ENCODE measurements at regions not wholly inside any gene's neighbourhood (a gene's known extent, or its start where the extent isn't known, plus 50 kb on each side); places are given as distances from the start of the nearest gene placed in this dataset.
"Not testable (repeated sequence)": the region's sequence is repeated elsewhere in the genome, so short reads cannot be mapped to it uniquely, and the experiment has no call there.

GRCh38 chr11:115990004-115990447 is 485.8 kb upstream of the CADM1 start:
- DNase-seq, result no peak

DNA sequence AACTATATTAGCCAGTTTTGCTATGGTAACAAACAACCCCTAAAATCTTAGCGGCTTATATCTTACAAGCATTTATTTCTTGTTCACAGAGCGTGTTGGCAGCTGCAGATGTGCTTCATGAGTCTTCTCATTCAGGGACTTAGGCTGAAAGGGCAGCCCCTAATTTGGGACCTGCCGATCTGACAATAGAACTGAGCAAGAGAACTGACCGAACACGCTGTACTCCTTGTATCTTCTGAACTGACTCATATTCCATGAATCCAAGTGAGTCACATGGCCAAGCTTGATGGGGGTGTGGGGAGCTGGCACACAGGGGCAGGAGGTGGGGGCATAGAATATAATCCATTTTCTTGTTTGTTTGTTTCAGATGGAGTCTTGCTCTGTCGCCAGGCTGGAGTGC is 481.7 kb upstream of the CADM1 start:
- no peak for DNase-seq

DNA sequence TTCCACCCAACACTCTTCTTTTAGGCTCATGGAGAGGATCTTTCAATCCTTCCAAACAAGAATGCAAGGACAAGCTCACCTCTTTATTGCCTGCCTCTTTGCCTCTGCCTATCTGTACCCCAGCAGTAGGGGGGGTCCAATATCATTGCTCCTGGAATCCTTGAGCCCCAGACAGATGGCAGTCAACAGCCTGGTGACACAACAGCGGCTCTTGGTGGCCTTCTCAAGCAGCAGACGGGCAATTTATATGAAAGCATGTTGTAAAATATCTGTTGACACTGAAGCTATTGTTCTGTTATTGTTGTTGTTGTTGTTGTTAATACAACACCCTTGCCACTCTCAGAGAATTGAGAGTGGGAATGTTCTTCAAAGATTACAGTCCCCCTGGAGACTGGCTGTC is 480.0 kb upstream of the CADM1 start:
- DNase-seq, result no peak

DNA sequence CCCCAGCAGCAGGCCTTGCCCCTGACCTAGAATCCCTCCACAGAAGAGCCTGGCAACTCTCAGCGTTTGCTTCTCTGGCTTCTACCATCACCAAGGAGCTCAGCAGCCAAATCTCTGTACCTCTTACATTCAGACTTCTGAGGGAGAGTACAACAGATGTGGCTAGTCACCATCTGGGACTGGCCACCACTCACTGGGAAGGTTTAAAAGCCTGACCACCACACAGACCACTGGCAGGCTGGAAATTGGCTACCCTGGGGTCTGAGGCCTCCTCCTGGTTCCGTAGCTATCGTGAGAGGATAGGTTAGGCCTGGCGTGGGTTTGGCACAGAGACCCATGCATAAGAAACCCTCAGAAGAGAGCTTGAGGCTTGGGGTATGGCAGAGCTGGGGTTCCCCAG is 478.5 kb upstream of the CADM1 start:
- no peak for DNase-seq

DNA sequence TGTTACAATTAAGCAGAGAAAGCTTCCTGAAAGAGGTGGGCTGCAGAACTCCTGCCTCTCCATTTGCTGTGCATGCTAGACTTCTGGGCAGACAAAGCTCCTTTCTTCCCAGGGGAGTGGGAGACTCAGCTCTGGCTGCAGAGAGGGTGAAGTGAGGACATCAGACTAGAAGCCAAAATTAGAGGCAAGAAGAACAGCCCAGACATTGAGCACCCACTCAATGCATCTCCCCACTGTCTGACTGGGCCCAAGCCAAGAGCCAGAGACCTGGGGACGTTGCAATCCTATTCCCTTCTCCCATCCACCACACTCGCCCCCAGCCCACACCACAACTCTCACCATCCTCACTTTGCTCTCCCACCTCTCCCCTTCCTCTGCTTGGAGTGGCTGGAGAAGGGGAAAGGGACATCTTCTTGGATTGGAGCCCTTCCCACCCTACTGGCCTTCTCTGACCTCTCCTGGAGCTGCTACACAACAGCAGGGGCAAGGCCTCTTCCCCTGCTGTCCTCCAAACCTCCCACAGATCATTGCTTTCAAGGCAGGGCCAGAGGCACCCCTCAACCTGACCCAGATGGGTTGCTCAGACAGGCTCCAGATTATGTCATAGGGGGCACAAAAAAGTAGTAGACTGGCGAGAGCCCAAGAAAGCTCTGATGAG is 477.7 kb upstream of the CADM1 start:
- DNase-seq, result no peak

DNA sequence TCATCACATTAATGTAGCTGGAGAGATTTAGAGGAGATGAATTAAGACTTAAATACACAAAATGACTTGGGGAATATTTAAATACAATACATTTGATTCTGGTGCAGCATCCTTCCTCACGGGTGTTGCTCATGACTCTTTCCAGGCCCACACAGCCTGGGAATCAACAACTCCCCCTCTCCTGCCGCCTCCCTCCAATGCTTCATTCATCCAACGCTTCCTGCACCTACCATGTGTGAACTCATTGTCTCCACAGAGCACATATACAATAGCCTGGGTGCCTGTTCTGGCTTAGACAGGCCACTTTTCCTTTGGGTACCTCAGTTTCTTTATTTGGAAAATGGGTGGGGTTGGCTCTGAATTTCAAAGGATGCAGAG is 476.9 kb upstream of the CADM1 start:
- DNase-seq, result no peak

DNA sequence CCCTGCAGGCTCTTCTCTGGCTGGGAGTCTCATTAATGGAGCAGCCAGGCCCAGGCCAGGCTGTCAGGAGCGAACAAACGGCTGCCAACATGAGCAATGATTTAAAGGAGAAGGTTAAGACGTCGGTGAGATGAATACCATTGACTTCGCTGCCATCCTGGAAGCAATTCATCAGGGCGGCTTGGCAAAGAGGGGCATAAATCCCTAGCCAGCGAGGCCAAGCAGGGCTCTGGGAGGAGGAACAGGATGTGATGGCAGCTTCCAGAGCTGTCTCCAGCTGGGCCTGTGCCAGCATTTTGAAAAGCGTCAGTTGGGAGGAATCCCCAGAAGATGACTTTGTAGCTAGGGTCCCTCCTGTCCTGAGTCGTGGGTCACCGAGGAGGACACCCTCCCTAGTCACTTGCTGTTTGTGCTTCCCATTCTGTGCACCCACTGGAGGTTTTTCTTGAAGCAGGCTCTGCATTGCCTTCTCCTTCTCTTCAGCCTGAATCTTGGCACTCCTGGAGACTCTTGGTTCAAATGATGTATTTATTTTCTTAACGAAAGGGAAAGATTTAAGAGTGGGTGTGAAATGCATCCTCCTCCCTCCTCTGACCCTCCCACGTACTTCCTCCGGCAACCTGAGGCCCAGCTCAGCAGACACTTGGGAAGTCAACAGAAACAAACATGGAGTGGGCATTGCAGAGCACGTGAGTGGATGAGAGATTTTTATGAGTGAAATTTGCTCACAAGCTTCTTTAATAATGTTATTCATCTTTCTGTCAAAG is 476.3 kb upstream of the CADM1 start:
- no peak for DNase-seq

- no peak for DNase-seq
Observed at GRCh38 chr11:115974703-115975102, 470.5 kb upstream of the CADM1 start.

DNA sequence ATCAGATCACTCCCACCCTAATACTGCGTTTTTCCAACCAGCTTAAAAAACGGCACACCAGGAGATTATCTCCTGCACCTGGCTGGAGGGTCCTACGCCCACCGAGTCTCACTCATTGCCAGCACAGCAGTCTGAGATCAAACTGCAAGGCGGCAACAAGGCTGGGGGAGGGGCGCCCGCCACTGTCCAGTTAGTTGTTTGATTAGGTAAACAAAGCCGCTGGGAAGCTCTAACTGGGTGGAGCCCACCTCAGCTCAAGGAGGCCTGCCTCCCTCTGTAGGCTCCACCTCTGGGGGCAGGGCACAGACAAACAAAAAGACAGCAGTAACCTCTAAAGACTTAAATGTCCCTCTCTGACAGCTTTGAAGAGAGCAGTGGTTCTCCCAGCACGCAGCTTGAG is 463.0 kb upstream of the CADM1 start:
- not testable (repeated sequence) for DNase-seq

- no peak for DNase-seq
Observed at GRCh38 chr11:115965767-115966504, 461.7 kb upstream of the CADM1 start.

DNA sequence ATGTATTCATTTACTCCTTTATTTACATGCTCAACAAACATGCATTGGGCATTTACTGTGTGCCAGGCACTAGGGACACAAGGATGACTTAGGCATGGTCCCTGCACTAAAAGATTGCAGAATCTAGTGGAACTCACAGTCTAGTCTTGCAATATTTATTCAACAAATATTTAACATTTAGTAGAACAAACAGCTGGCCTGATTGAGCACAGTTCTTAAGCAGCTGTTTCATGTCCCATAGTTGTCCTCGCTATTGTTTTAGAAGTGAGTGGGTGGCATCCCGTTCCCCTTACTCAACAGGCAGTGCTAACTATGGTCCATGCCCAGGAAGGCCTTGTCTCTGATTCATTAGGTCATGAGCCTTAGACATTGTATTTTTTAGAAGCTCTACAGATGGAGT is 459.9 kb upstream of the CADM1 start:
- DNase-seq, result no peak

- DNase-seq, result no peak
Observed at GRCh38 chr11:115963156-115963555, 458.9 kb upstream of the CADM1 start.

- DNase-seq, result no peak
Observed at GRCh38 chr11:115961159-115962003, 457.2 kb upstream of the CADM1 start.

DNA sequence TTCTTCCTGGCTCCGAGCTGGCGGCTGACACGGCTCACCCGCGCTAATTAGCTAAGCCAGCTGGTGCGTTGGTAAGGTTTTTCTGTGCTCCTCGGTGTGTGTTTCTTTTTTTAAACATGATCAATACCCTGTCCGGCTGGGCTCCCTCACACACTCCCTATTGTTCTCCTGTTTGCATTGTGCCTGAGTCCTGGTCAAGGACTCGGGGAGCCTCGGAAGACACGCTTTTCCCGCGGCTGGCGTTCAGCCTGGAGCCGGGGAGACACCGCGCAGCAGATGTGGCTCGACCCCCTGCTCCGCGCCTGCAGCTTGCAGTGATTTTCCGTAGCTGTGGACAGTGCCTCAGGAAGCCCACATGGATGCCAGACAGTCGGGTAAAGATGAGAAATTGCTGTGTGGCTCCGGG is 454.9 kb upstream of the CADM1 start:
- no peak for DNase-seq

DNA sequence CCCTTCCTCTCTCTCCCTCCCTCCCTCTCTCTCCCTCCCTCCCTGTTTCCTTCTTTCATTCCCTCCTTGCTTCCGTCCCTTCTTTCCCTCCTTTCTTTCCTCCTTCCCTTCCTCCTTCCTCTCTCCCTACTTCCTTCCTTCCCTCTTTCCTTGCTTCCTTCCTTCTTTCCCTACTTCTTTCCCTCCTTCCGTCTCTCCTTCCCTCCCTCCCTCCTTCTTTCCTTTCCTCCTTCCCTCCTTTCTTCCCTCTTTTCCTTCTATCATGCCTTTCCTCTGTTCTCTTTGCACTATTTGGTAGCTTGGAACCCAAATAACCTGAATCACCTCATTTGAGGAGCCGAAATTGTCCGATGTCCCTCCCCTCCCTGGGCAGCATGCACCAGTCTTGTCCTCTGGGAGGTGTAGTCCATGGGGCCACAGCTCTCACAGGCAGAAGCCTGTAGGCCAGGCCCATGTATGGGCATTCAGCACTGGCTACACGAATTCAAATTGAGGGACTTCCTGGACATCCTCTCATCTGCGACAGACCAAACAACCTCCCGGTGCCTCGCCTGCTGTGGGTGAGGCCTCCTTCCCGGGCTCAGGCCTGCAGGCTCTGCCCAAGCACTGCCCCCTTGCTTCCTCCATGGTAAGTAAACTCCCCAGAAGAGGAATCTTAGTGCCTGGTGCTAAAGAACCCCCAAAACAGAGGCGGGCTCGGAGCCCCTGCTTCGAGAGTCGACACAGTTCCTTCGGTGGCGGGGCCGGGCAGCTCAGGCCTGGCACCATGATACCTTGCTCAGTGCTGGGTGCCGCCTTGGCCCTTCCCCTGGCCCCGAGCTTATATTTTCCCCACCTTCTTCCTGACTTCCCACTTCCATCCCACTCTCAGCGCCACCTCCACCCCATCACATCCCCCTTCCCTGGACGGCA is 454.1 kb upstream of the CADM1 start:
- no peak for DNase-seq

DNA sequence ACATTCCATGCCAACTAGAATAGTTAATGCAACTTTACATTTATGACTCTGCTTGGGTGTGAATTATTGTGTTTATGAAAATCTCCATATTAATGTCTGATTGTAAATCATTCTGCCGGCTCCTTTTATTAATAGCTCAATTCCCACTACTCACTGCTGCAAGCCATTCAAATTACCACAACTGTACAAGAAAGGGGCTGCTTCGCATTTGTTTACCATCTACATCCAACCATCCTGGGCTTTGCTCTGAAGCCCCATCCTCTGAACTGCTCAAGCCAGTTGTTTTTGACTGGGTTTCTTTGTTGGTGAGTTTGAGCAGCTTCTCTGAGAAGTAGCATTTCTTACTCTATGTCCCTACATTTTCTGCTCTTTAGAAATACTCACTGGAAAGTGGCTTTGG is 451.6 kb upstream of the CADM1 start:
- no peak for DNase-seq

DNA sequence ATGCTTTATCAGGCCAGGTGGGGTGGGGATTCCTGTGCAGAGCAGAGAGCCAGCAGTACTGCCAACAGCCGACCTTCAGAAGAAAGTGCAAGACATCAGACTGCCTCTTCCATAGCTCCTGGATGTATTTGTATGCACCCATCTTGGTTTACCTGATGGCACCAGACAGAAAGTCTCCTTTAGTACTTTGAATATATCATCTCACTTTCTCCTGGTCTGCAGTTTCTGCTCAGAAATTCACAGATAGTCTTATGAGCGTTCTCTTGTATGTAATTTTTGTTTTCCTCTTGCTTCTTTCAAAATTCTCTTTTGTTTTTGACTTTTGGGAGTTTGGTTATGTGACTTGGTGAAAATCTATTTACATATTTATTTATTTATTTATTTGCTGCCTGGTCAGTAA is 446.4 kb upstream of the CADM1 start:
- DNase-seq, result no peak

DNA sequence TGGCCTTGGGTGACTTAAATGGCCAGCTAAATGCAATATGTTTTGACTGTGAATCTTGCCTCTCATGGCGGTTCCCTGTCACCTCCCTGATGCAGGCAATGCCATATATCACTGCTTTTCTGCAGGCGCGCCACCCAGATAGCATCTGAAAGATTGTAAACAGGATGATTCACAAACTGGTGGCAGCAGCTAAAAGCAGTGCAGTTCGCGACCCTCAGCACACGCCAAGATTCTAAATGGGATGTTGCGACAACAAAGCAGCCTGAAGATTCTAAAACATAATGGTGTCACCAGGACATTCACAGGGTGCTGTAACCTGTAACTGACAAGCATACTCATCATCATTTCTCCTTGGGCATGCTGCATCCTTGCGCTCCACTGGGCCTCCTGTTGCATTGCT is 440.4 kb upstream of the CADM1 start:
- no peak for DNase-seq

- DNase-seq, result no peak
Observed at GRCh38 chr11:115942011-115942410, 437.8 kb upstream of the CADM1 start.

GRCh38 chr11:115941481-115941993 is 437.3 kb upstream of the CADM1 start:
- no peak for DNase-seq

GRCh38 chr11:115941044-115941443 is 436.8 kb upstream of the CADM1 start:
- DNase-seq, result no peak
